HG03565 (cell line): ENCODE measurements at regions not wholly inside any gene's neighbourhood (a gene's known extent, or its start where the extent isn't known, plus 50 kb on each side); places are given as distances from the start of the nearest gene placed in this dataset.
A peak's percentile ranks its signal among the peaks of the same experiment; 100 is the strongest.

Experiments used
- ATAC-seq: cut with Tn5 transposase; IDR thresholded peaks from one replicate; pipeline ENCODE4 v1.9.1; 2021; ENCODE audit warnings: mild to moderate bottlenecking, moderate library complexity; ENCODE audit not compliant: unreplicated experiment

GRCh38 chr9:1729631-1730030 is 285.5 kb upstream of the SMARCA2 start:
- ATAC-seq, result no peak

- ATAC-seq, result no peak
Measured at GRCh38 chr9:1732670-1733069, 282.5 kb upstream of the SMARCA2 start.

- no peak for ATAC-seq
Measured at GRCh38 chr9:1738511-1739100, 276.5 kb upstream of the SMARCA2 start.

- ATAC-seq, result no peak
Measured at GRCh38 chr9:1743121-1743960, 271.8 kb upstream of the SMARCA2 start.

- ATAC-seq, result no peak
Measured at GRCh38 chr9:1745980-1746379, 269.2 kb upstream of the SMARCA2 start.

GRCh38 chr9:1747417-1747967 is 267.7 kb upstream of the SMARCA2 start:
- ATAC-seq, result no peak

- ATAC-seq, result no peak
Measured at GRCh38 chr9:1748407-1748806, 266.7 kb upstream of the SMARCA2 start.

GRCh38 chr9:1757186-1757585 is 258.0 kb upstream of the SMARCA2 start:
- ATAC-seq, result no peak

- ATAC-seq, result peak; percentile 73
Measured at GRCh38 chr9:1759009-1759408, 256.1 kb upstream of the SMARCA2 start.

- no peak for ATAC-seq
Measured at GRCh38 chr9:1759771-1760300, 255.3 kb upstream of the SMARCA2 start.

GRCh38 chr9:1761807-1762206 is 253.3 kb upstream of the SMARCA2 start:
- ATAC-seq, result no peak

GRCh38 chr9:1766042-1766441 is 249.1 kb upstream of the SMARCA2 start:
- ATAC-seq, result no peak

- no peak for ATAC-seq
Measured at GRCh38 chr9:1768561-1768960, 246.6 kb upstream of the SMARCA2 start.

- ATAC-seq, result no peak
Measured at GRCh38 chr9:1771094-1771789, 243.9 kb upstream of the SMARCA2 start.

GRCh38 chr9:1775230-1775629 is 239.9 kb upstream of the SMARCA2 start:
- no peak for ATAC-seq

- ATAC-seq, result no peak
Measured at GRCh38 chr9:1776668-1777067, 238.5 kb upstream of the SMARCA2 start.

GRCh38 chr9:1791191-1791590 is 224.0 kb upstream of the SMARCA2 start:
- no peak for ATAC-seq

- no peak for ATAC-seq
Measured at GRCh38 chr9:1794547-1795270, 220.4 kb upstream of the SMARCA2 start.

- no peak for ATAC-seq
Measured at GRCh38 chr9:1804128-1804865, 210.8 kb upstream of the SMARCA2 start.

- ATAC-seq, result no peak
Measured at GRCh38 chr9:1829719-1830118, 185.4 kb upstream of the SMARCA2 start.
